ENCODE measurements at regions not wholly inside any gene's neighbourhood (a gene's known extent, or its start where the extent isn't known, plus 50 kb on each side); places are given as distances from the start of the nearest gene placed in this dataset.
"Not testable (repeated sequence)": the region's sequence is repeated elsewhere in the genome, so short reads cannot be mapped to it uniquely, and the experiment has no call there.

DNA sequence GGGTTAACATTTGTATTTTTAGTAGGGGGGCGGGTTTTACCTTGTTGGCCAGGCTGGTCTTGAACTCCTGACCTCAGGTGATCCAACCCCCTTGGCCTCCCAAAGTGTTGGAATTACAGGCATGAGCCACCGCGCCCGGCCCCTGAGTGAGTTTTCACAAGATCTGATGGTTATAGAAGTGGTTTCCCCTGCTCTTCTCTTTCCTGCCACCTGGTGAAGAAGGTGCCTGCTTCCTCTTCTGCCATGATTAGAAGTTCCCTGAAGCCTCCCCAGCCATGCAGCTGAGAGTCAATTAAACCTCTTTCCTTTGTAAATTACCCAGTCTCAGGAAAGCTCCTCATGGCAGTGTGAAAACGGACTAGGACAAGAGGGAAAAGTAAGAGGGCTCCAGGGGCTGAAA lies 259.1 kb upstream of the PLET1 start:
- DNase-seq, result no peak

- DNase-seq, result peak; percentile 57 to 75
Measured at GRCh38 chr11:112520354-112520753, 259.7 kb upstream of the PLET1 start.

- no peak for DNase-seq
Measured at GRCh38 chr11:112522536-112522935, 261.9 kb upstream of the PLET1 start.

DNA sequence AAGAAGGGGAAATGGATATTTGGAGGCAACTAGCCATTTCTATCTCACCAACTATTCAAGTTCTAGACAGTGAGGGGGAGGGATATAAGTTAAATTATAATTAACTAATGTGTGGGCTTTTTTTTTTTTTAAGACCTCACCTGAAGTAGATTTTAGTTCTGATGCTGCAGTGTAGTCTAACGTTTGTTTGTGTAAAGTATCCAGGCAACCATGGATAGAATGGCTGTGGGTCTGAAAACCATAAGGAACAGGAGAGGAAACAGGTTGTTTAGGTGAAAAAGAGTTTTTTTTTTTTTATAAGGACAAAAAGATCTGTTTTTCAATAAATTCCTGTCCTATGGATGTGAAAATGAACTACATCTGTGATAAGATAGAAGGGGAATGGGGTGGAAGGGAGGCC lies 262.4 kb upstream of the PLET1 start:
- DNase-seq, result no peak

GRCh38 chr11:112523477-112523876 lies 262.8 kb upstream of the PLET1 start:
- peak; percentile 47 to 55 for DNase-seq

DNA sequence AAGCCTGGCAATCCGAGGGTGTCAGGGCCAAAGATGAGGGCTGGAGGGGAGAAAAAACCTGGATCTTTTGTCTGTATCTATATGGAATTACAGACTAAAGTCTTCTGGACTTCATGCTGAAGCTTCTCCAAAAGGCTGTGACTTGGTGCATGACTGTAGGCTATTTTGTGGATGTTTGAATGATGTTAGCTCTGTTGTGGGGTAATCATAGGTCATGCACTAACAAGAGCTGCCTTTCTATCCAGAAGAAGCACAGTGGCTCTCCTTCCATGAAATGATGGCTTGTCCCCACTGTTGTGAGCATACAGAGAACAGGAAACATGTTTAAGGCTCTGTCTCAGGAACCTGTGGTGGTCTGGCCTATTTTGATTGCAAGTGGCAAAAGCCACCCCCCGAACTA lies 263.3 kb upstream of the PLET1 start:
- no peak for DNase-seq

DNA sequence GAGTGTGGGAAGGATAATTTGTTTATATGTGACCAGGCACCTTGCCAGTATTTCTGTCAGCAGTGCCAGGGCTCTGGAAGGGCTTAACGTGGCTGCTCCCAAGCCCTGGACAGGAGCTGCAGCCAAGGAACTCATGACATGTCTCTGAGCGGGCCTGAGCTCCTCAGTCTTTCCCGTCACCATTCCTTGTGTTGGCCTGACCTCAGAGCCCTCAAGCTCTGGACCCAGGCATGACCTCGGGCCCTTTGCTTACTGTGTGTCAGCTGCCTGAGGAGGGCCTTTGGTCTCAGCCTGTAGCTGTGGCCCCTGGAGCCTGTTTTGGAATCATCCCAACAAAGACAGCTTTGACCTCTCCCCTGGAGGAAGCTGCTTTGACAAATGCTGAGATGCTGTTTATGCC lies 264.1 kb upstream of the PLET1 start:
- DNase-seq, result no peak

DNA sequence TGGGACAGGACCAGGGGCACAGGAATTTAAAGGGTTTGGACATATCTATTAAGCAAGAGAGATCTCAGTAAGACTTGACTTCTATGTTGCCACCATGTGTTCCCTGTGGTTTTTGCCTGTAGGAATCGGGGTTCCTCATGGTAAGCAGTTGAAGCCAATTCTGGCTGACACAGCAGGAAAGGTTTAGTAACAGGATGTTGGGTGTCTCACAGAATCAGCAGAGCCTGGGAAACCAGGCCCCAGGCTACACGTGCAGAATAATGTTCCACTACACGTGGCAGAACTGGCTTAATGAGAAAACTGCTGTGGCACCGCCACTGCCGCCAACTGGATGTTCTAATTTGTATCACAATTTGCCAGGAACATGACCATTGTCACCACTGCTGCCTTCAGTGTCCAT lies 264.6 kb upstream of the PLET1 start:
- DNase-seq, result no peak

- no peak for DNase-seq
Measured at GRCh38 chr11:112525844-112526590, 265.4 kb upstream of the PLET1 start.

DNA sequence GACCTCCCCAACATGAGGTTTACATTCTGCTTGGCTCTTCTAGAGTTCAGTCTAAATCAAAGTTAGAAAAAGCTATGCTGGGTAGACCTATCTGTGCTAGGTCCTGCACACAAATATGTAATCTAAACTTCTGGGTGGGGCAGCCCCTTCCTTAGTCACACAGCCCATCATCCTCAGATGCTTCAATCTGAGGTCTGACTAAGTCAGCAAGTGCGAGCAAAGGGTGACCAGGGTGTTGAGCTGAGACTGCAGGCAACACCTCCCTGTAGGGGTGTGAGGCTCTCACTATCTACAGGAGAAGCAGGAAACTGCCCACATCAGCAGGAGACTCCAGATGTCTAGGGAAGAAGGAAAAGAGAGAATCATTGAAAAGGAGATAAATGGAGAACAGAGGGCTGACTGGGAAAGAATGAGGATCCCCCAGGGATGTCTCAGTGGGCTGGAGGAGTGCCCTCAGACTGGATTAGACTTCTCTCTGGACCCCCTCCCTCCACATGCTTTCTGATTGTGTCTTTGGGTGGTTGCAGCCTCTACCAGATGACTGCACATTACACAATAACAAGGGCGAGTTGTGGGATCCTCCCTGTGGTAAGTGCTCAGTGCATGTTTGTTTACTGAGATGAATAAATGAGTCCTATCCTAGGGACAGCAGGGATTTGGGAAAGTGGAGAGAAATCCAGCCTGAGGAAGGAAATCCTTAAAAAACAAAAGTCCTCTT lies 266.2 kb upstream of the PLET1 start:
- DNase-seq, result no peak

DNA sequence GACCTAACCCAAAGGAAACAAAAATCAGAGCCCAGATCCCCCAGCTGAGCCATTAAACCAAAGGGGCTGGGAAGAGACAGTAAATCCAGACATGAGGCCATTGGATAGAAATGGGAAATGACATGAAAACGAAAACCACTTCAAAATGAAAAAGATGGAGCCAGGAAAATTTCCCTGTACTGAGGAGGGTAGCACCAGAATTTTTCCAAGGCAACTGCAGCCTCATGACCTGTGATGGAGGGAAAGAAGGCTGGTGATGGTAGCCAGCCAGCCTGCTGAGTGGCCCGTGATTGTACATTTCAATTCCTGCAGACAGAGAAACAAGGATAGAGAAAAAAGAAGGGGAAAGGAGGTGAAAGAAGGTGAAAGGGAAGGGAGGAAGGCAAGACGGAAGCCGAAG lies 268.4 kb upstream of the PLET1 start:
- DNase-seq, result no peak

DNA sequence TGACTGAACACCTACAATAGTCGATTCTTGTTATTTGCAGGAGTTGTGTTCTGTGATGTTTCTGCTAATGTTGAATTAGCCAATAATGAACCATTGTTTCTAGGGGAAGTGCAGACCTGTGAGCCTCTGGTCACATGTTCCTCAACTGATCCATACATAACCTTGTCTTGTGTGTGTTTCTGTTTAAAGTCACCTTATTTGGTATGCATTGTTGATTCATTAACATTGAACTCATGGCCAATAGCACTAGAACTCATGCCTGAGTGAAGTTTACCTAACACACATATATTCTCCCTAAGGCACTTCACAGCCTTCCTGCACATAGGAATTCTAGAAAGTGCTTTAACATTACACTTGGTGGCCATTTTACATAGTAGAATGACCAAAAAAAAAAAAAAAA lies 271.8 kb upstream of the PLET1 start:
- no peak for DNase-seq

GRCh38 chr11:112533682-112534081 lies 273.0 kb upstream of the PLET1 start:
- no peak for DNase-seq

- DNase-seq, result no peak
Measured at GRCh38 chr11:112534208-112534607, 273.5 kb upstream of the PLET1 start.

- no peak for DNase-seq
Measured at GRCh38 chr11:112537026-112537425, 276.4 kb upstream of the PLET1 start.

DNA sequence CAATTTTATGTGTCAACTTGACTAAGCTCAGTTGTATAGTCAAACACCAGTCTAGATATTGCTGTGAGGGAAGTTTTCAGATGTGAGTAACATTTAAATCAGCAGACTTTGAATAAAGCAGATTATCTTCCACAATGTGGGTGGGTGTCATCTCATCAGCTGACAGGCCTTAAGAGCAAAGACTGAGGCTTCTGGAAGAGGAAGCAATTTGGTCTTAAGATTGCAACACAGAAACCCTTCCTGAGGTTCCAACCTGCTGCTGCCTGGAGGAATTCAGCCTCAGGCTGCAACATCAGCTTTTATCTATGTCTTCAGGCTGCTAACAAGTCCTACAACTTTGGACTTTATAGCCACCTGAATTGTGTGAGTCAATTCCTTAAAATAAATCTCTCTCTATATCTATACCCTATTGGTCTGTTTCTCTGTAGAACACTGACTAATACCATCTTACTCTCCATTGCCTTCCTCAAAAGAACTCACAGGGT lies 277.2 kb upstream of the PLET1 start:
- DNase-seq, result no peak

GRCh38 chr11:112538534-112539280 lies 278.0 kb upstream of the PLET1 start:
- DNase-seq, result no peak

GRCh38 chr11:112539281-112539555 lies 278.6 kb upstream of the PLET1 start:
- not testable (repeated sequence) for DNase-seq

- no peak for DNase-seq
Measured at GRCh38 chr11:112539741-112540140, 279.1 kb upstream of the PLET1 start.

DNA sequence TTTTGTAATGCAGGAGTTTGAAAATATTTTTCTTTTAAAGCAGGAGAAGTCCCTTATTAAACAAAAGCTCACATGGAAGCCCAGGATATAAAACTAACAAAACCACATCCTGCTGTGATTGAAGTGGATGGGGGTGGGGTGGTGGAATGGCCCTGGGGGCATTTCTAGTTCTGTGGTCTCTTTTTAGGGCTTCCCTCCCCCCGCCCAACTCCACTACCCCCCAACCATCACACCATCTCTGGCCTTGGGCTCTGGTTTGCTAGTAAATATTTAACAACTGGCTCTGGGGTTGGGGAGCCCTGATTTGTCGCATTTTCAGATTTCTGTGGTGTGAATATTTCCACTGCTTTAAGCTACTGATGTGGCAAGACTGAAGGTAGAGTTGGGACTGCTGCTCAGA lies 279.6 kb upstream of the PLET1 start:
- DNase-seq, result no peak

DNA sequence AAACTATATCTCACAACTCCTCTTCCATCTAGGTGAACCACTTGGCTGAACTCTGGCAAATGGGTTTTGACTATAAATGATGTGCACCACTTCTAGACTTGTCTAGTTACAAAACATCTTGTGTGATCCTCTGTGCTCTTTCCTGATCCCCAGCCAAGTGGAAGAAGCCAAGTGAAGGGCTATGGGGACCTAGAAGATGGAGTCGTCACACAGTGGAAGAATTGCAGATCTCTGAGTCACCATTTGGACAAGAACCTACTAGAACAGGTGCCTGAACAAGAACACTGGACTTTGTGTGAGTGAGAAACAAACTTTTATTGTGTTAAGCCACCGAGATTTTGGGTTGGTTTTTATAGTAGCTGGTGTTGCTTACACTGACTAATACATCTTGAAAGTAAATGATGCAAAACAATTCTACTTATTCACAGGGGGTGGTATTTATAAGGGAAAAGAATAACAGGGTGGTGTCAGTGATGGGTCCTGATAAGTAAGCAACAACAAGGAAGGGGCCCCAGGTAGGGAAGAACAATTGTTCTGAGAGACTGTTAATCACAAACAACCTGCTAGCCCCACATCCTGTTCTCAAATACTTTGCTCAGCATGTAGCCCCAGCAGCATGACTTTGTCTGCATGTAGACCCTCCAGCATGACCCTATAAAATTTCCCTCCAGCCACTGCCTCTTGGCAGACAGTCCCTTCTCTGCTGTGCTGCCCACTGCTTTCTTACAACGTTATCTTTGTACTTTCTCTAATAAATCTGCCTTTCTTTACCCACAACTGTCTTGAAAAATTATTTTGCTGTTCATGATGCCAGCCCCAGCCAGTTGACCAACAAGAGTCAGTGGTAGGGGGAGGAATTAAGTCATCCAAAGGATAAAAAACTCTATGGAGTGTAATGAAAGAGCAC lies 280.7 kb upstream of the PLET1 start:
- no peak for DNase-seq

- DNase-seq, result no peak
Measured at GRCh38 chr11:112542479-112542878, 281.8 kb upstream of the PLET1 start.

DNA sequence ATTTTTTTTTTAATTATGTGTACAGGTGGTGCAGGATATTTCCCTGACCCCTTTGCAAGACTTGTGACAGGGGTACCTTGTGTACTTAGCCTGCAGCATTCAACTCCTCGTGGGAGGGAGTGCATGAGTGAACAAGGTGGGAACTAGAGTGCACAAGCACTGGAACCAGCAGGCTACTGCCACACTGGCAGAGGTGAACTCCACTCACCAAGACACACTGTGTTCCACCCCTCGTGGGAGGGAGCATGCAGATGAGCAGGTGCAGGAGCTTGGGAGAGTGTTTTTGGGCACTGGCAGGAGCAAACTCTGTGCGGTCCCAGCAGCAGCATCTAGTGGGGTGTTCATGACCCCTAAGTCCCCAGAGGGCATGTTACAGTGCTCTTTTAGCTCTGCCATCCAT lies 282.7 kb upstream of the PLET1 start:
- no peak for DNase-seq
